LNCAP (cell line): ENCODE measurements at regions not wholly inside any gene's neighbourhood (a gene's known extent, or its start where the extent isn't known, plus 50 kb on each side); places are given as distances from the start of the nearest gene placed in this dataset.

Experiments used
- TF ChIP-seq, protein P1 (sequence below): fragments of 450-650 bp; IDR thresholded peaks from 2 replicates; pipeline ENCODE4 v1.5.1; 2017; ENCODE audit warnings: mild to moderate bottlenecking

DNA sequence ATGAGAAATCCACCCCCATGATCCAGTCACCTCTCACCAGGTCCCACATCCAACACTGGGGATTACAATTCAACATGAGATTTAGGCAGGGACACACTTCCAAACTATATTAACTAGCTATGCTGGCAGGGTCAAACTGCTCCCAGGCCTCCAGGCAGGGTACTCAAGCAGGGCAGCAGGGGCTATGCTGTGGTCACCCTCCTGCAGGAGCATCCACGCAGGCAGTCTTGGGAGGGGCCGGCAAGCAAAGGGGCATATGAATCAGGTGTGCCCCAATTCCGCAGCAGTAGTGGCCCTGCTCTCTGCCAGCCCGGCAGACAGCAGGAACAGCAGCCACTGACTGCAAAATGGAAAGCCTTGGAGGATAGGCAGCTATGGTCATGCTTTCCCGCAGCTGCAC is 74.6 kb upstream of the PRDX4 start:
- TF ChIP-seq, protein P1, sequence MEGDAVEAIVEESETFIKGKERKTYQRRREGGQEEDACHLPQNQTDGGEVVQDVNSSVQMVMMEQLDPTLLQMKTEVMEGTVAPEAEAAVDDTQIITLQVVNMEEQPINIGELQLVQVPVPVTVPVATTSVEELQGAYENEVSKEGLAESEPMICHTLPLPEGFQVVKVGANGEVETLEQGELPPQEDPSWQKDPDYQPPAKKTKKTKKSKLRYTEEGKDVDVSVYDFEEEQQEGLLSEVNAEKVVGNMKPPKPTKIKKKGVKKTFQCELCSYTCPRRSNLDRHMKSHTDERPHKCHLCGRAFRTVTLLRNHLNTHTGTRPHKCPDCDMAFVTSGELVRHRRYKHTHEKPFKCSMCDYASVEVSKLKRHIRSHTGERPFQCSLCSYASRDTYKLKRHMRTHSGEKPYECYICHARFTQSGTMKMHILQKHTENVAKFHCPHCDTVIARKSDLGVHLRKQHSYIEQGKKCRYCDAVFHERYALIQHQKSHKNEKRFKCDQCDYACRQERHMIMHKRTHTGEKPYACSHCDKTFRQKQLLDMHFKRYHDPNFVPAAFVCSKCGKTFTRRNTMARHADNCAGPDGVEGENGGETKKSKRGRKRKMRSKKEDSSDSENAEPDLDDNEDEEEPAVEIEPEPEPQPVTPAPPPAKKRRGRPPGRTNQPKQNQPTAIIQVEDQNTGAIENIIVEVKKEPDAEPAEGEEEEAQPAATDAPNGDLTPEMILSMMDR = no peak

DNA sequence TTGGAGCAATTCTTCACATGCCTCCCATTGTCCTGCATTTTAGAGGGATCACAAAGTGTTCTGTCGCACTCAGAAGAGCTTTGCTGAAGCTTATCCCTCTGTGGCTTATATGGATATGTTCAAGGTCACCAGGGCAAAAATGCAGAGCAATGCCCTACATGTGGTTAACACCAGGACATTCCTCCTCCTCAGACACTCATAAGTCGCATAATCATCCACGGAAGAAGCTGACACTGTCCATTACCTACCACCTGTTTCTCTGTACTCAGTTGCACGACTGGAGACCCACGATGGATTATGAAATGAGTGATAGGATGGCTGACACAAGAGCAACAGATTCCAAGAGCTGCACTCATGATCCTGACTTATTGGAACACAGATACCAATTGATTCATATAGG is 68.7 kb upstream of the PRDX4 start:
- TF ChIP-seq, protein P1 = no peak

DNA sequence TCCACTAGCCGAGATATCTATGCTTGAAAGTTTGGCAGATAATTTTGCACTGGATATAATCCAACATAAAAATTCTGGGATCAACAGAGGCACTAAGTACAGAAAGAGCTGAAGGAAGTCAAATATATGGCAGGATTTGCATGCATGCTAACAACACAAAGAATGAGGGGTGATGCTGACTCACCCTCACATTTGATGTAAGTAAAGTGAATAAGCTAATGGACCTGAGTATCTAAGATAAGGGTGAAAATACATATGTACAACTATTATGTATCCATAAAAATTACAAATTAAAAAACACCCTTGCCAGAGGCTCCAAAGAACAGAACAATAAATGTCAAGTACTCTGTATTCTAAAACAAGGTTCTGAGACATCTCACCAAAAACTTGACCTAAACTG is 63.8 kb upstream of the PRDX4 start:
- TF ChIP-seq, protein P1 = no peak

DNA sequence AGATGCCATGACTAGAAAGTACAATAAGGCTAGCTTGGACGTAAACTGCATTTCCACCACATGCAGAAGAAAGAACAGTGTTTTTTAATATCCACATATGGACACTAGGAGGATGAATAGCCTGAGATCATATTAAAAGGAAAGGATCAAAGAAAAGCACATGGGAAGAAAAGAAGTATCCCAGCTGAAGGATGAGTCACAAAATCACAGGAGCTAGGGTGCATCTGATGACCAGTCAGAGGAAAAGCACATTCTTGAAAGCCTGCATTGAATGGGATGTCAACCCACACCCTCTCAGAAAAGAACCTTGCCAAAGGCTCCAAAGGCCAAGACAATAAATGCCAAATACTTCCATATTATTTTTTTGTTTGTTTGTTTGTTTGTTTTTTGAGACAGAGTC is 56.8 kb upstream of the PRDX4 start:
- TF ChIP-seq, protein P1 = no peak

DNA sequence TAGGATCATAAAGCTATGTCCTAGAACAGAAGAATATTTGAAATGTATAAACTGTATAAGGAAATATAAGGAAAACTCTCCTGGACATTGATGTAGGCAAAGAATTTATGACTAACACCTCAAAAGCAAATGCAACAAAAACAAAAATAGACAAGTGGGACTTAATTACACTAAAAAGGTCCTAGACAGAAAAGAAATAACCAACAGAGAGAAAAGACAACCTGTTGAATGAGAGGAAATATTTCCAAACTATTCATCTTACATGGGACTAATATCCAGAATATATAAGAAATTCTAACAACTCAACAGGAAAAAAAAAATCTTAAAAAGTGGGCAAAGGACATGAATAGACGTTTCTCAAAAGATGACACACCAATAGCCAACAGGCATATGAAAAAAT is 54.4 kb upstream of the PRDX4 start:
- TF ChIP-seq, protein P1 = no peak

DNA sequence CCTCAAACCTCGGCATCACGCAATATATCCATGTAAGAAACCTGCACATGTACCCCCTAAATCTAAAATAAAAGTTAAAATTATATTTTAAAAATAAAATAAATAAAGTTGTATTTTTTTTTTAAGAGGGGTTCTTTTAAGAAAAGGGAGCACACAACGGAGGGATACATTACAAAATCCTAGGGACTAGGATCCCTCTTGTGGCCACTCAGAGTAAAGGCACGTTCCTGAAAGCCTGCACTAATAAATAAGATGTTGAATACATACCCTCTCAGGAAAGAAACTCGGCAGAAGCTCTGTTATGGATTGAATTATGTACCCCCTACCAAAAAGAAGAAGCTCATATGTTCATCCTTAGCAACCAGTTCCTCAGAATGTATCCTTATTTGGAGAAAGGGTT is 50.9 kb upstream of the PRDX4 start:
- TF ChIP-seq, protein P1 = peak; percentile 44
